ENCODE measurements at regions not wholly inside any gene's neighbourhood (a gene's known extent, or its start where the extent isn't known, plus 50 kb on each side); places are given as distances from the start of the nearest gene placed in this dataset.
"Not testable (repeated sequence)": the region's sequence is repeated elsewhere in the genome, so short reads cannot be mapped to it uniquely, and the experiment has no call there.

DNA sequence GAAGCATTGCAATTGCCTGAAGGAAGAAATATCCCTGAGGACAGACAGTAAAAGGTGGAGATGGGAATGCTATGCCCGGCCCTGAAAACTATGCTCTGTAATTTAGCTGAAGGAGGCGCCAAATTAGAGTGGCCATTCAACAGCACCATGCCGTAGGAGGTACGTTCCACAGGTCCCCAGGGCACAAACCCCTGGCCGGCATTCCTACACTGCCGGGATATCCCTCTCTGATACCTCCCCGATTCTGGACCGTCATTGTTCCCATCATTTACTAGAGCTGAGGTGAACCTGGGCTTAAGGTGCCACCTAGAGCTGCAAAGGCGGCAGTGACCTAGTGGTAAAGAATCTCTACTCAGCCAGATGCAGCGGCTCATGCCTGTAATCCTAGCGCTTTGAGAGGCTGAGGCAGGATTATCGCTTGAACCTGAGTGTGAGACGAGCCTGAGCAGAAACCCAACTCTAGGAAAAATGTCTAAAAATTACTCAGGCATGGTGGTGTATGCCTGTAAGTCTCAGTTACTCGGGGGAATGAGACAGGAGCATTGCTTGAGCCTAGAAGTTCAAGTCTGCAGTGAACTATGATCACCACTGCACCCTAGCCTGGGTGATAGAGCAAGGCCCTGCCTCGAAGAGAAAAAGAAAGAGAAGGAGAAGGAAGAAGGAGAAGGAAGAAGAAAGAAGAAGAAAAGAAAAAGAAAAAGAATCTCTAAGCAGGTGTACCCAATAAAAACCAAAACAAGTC is 53.0 kb upstream of the TNKS2 start:
- peak; percentile 22 for DNase-seq (ENCODE audit: low spot score)

DNA sequence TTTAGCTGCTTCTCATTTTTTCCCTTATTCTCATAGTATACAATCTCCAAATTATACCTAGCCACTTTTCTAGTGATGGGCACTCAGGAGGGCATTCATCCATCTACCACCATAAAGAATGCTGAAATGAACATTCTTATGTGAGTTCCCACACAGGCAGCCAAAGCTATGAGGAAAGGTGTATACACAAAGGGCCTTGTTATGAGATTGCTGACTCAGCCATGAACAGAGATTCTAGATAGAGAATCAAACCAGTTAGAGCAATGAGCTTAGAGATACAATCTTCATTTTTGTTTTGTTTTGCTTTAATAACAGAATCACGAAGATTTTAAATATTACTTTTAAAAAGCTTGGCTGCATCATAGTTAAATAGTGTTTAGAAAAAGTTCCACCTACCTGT is 54.8 kb upstream of the TNKS2 start:
- DNase-seq (ENCODE audit: low spot score), result no peak

GRCh38 chr10:91742229-91742628 is 56.0 kb upstream of the TNKS2 start:
- no peak for DNase-seq (ENCODE audit: low spot score)

GRCh38 chr10:91741356-91741755 is 56.9 kb upstream of the TNKS2 start:
- DNase-seq (ENCODE audit: low spot score), result no peak

- DNase-seq (ENCODE audit: low spot score), result no peak
These were observed 57.8 kb upstream of the TNKS2 start for GRCh38 chr10:91740353-91740924.

- DNase-seq (ENCODE audit: low spot score), result not testable (repeated sequence)
These were observed 66.0 kb upstream of the TNKS2 start for GRCh38 chr10:91732265-91732664.

DNA sequence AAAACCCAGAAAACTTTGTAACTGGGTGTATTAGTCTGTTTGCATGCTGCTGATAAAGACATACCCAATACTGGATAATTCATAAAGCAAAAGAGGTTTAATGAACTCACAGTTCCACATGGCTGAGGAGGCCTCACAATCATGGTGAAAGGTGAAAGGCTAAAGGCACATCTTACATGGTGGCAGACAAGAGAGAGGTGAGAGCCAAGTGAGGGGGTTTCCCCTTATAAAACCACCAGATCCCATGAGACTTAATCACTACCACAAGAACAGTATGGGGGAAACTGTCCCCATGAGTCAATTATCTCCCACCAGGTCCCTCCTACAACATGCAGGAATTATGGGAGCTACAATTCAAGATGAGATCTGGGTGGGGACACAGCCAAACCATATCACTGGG is 68.9 kb upstream of the TNKS2 start:
- DNase-seq (ENCODE audit: low spot score), result not testable (repeated sequence)

- no peak for DNase-seq (ENCODE audit: low spot score)
These were observed 71.9 kb upstream of the TNKS2 start for GRCh38 chr10:91726355-91726754.

DNA sequence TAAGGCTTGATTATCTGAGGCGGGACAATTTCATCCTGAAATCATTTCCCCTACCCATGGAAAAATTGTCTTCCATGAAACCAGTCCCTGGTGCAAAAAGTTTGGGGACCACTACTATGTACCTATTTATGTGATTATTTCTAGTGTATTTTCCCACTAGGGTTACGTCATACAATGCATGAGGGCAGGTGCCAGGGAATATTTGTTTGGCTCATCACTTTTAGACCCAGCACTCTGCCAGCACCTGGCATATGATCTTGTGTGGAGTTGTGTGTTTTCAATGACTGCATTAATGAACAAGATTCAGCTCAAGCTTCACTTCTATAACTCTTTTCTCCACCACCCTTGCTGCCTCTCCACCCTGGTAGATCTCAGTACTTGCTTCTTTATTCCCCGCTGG is 73.3 kb upstream of the TNKS2 start:
- no peak for DNase-seq (ENCODE audit: low spot score)

- no peak for DNase-seq (ENCODE audit: low spot score)
These were observed 80.7 kb upstream of the PPP1R3C start for GRCh38 chr10:91713461-91714072.

DNA sequence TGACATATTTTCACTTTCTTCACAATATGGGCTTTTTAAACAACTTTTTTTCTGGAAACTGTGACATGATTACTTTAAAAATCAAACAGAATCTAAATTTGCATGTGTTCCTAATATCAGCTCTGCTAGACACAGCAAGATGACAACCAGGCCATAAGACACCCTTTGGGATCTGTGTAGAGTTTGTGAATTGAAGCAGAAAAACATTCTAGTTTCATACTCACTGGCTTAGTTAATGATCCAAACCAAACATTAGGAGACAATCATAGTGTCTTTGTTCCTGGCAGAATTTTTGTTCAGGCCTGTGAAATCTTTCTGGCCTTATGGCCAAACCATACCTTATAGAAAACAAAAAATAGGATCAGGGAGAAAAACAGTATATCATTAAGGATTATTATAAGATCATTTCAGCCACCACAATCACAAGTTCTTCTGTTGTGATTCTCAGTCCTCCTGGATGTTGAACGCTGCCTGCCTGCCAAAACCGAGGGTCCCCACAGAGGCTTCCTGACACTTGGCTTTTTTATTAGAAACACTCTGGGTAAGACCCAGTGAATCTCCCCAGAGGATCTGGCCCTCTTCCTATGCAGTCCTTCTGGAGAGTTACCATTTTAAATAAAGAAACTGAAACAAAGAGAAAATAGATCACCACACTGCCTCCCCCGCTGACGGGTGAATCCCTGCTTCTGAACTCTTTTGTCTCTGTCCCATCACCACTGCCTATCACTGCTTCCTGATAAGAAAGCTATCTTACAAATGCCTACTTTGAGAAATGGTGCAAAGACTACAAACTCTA is 79.2 kb upstream of the PPP1R3C start:
- no peak for DNase-seq (ENCODE audit: low spot score)

GRCh38 chr10:91709394-91709798 is 76.5 kb upstream of the PPP1R3C start:
- peak; percentile 39 for DNase-seq (ENCODE audit: low spot score)

GRCh38 chr10:91708174-91708861 is 75.4 kb upstream of the PPP1R3C start:
- DNase-seq (ENCODE audit: low spot score), result no peak

- no peak for DNase-seq (ENCODE audit: low spot score)
These were observed 74.4 kb upstream of the PPP1R3C start for GRCh38 chr10:91707236-91707635.

DNA sequence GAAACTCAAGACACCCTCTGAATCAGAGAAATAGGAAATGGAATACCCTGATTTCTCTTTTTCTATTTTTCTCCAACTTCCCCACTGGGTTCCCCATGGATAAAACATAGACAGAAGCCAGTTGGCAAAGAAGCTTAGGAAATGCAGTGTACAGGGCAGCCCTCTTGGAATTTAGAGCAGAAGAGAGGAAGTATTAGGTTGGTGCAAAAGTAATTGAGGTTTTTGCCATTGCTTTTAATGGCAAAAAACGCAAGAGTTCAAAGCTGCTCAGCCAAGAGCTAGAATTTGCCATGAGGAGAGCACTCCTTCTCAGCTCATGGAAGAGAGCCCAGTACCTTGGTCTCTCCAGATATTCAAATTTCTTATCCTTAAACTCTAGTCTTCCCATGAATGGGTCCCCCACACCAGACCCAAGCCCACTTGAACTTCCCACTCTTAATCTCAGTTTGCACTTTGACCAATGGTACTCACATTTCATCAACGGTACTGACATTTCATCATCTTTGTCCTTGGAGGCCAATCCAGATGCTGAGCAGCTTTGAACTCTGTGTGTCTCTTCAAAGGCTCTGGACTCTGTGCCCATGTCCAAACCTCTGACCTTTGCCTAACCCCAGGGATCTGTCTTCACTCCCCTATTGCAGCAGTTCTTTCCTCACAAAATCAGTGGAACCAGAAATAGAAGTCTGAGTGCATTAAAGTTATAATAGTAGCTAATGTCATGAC is 73.2 kb upstream of the PPP1R3C start:
- no peak for DNase-seq (ENCODE audit: low spot score)

DNA sequence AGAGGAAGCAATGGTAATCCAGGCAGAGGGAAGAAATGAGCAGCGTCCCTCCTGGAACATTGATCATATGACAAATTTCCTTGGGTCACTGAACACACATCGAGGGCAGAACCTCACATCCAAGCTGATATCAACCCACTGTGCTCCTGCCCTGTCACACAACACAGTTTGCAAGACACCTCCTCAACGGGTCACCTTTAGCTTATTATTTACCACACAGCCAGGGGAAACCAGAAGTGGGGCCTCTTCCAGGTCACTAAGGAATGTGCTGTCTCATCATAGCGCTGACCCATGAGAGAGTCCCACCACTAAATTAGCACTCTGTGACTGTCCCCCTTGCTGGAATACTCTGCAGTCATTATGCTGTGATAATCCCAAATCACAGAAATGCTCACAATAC is 69.7 kb upstream of the PPP1R3C start:
- DNase-seq (ENCODE audit: low spot score), result no peak

- DNase-seq (ENCODE audit: low spot score), result no peak
These were observed 68.0 kb upstream of the PPP1R3C start for GRCh38 chr10:91700788-91701444.

DNA sequence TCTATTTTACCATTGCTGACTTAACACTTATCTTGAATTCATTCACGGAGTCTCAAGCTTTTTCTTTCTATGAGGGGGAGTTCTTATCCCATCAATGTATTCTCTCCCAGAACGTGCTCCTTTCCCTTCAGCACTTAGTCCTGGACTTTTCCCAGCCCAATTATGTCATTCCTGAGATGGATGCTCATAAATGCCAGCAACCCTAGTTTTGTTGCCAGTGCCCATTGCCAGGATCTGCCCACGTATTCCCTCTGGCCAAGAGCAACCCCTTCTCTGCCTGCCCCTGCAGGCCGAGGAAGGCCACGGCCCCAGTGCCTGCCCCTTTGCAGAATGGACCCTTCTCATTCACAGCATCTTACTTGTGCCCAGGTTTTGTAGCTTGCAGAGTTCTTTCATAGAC is 67.4 kb upstream of the PPP1R3C start:
- DNase-seq (ENCODE audit: low spot score), result no peak

DNA sequence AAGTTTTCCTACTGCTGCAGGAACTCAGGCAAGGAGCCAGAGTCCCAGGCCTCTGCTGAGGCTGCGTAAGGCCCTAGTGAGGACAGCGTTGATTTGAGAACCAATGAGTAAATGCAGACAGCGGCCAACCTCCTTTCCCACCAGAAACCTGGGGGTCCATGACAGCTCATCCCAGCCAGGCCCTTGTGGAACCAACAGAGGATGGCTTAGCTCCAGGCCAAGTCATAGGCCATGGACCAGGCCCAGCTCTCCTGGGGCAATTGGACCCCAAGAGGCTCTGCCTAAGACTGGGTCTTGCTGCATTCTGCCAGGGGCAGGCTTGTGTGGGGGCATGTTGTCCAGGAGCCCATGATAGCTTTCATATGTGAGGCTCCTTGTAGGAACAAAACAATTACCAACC is 65.4 kb upstream of the PPP1R3C start:
- DNase-seq (ENCODE audit: low spot score), result no peak

GRCh38 chr10:91694170-91694794 is 61.4 kb upstream of the PPP1R3C start:
- DNase-seq (ENCODE audit: low spot score), result peak; percentile 30

Data from H4 (cell line).